KBM-7 (cell line): ENCODE measurements at regions not wholly inside any gene's neighbourhood (a gene's known extent, or its start where the extent isn't known, plus 50 kb on each side); places are given as distances from the start of the nearest gene placed in this dataset.
A peak's percentile ranks its signal among the peaks of the same experiment; 100 is the strongest.

ENCODE experiments used
- DNase-seq: peaks from one replicate; pipeline ENCODE4 v3.0.0-alpha.2; 2015
- in situ Hi-C: fragments of 300-500 bp; cut with MboI; formaldehyde crosslinking; loops from 2 replicates; pipeline ENCODE4 v1.14.3; 2020; ENCODE audit warnings: low sequenced_read_pairs, low pct_unique_long_range_greater_than_20kb, mixed read lengths

DNA sequence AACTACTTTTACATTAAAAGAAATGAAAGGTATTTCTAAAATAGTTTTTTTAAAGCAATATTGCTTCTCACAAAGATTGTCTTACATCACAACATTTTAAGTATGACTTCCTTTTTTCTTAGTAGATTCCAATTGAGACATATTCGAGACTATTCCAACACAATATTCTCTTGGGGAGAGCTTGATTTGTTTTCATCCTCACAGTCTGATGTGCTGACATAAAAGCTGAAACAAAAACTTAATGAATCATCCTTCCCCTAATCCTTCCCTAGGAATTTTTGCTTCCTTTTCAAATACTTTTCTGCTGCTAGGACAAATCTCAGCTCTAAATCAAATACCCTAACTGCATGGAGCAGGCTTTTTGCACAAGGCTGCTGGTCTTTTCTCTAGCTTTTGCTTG is 245.8 kb upstream of the MAP3K1 start:
- DNase-seq = no peak
- in situ Hi-C loops = no loop called here

DNA sequence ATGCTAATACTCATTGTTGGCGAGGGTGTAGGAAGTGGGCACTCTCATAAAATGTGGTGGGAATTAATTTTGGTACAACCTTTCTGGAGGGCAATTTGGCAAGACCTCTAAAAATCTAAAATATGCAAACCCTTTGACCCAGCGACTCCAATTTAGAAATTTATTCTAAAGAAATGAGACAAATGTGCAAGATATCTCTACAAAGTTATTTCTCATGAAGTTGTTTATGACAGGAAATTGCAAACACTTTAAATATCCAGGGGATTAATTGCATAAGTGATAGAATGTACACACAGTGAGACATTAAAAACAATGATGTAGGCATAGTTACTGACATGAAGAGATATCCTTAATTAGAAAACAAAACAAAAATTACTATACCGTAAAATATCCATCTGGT is 246.3 kb upstream of the MAP3K1 start:
- in situ Hi-C loops = no loop called here
- no peak for DNase-seq

DNA sequence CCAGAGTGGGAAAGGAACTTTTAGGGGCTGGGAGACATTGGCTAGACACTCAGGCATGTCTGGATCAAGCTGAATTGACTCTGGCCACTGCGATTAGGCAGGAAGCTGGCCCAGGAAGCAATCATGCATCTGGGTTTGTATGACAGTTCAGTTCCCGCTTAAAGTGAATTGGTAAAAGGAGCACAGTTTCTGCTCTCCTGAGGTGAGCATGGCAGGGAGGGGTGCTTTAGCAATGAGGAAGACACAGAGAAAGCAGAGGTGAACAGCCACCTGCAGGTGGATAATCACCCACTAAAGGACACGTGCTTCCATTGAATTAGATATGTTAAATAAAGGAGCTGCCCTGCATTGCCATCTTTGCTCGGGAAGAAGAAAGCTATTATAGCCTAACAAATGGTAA is 248.1 kb upstream of the MAP3K1 start:
- DNase-seq = no peak
- in situ Hi-C loops = no loop called here

DNA sequence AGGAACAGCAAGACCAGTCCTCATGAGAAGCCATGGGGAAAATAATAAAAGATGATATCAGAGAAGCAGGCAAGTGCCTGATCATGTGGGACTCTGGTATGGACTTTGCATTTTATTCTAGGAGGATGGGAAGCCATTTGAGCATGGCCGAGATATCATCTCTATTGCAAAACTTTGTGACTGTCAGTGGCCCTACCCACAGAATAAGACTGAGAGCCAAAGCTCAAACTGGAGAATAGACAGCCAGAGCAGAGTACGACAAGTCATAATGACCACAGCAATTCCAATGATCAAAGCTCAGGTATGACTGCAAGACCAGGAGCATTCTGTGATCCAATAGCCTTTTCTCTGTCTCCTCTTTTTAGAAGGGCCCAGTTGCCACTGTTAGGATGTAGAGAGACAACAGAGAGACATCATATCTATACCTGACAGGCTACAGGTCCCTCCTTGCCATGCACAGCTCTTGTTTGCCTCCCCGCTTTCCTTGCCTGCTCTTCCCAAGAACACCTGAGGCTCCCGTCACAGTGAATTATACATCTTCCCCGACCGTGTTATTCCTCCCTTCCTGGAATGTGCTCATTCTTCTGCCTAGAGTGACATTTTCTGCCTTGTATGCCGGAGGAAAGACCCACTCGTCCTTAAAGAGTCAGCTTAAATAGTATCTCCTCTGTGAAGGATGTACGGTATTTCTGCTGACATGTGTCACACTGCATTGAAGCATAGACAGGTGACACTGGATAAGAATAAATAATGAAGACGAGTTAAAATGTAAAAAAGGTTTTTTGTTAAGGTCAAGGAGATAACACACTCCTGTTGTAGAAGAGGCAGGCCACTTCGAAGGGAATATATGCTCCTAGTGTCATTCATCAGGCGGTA is 248.7 kb upstream of the MAP3K1 start:
- no peak for DNase-seq
- in situ Hi-C loops = no loop called here

DNA sequence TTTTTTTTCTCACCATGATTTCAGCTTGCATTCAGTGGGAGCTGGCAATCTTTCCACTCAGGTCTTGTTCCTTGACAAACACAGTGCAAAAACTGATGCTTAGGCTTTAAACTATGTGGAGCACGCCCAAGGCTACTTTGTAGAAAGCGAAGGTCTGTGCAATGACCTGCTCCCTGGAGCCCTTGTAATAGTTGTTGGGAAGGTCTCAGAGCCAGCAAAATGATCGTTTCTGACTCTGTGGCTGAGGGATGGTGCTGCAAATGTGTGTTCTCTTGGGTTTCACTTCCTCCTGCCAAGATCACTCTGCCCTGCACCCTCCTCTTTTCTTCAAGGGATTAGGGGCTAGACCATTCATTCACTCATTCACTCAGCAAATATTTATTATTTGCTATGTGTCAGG is 249.7 kb upstream of the MAP3K1 start:
- in situ Hi-C loops = no loop called here
- DNase-seq = peak; percentile 24

DNA sequence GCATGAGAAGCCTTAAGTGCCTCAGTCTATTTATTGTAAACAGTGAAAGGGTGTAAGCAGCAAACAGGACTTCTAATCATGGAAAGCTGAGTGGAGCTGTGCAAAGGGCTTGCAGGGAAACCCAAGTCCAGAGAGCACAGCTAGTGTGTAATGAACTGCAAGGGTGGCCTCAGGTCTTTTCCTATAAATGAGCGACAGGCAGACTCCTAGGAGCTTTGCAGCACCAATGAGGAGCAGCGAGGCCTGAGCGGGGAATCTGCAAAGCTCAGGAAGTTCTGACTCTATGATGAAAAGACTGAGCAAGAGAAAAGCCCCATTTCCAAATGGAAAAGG is 250.1 kb upstream of the MAP3K1 start:
- no peak for DNase-seq
- in situ Hi-C loops = no loop called here

DNA sequence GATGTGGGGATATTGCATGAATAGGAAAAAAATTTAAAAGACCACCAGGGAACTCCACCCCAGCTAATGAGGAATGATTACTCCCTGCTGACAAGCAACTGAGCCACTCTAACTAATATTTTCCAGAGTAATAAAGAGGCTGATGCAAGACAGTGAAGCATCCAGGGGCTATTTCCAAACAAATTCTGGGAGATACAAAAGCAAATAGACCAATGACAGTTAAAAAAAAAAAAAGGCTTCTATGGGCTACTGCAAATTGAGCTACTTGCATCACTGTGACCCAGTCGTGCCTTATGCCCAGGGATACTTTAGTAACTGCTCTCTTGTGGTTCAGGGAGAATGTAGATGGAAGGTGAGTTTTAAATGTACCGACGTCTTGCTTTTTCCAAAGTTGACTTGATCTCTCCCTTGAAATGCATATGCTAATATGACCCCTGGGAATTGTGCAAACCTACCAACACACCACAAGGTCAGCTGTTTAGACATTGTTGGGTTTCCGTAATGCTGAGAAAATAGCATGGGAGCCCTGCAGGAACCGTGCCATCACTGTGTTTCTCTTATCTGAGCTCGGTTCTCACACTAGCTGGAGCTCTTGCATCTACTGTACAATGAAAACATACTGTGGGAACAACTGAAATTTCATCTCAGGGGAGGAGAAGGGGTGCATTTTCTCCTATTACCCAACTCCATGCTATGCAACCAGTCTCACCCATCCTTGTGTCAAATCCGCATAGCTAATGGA is 250.6 kb upstream of the MAP3K1 start:
- no peak for DNase-seq
- in situ Hi-C loops = no loop called here

DNA sequence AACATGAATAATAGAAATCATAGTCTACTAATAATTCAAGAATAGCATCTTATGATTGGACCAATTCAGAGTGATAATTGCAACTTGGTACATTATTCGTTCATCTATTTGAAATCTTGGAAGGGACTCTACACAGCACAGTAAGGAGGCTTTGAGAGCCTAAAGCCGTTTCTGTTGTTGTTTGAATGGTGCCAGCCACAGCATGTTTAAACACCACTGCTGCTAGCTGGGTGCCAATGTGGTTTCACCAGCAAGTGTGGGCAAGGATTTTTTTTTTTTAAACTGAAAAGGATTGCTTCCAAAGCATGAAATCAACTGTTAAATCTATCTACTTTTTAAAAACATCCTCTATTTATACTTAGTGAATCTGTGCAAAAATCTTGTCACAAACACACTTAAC is 253.9 kb upstream of the MAP3K1 start:
- in situ Hi-C loops = no loop called here

DNA sequence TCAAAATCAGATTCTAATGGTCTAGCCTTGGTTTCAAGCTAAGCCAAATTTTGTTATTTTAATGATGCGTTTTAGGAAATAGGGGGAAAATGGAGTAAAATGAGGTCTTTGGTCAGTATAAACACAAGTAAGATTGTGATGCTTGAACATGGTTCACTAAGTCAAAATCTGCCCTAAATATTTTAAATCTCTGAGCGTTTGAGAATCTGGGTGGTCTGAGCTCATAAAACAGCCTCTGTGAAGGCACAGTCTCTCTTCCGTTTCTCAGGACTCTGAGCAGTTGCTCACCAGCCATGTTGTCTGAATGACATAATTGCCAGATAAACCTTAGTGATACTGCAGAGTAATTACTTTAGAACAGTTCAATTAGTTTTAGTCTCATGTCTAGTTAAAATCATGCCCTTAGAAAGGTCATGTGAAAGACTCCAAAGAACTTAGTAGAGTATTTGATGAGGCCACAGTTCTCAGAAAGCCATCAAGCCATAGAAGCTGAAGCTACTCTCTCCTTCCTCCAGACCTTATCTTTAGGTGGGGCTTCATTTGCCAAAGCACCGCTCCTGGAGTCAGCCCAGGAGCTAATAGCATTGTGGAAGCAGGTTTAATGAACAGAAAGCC is 257.1 kb upstream of the MAP3K1 start:
- no peak for DNase-seq

More for the DNA sequence above, 253.9 kb upstream of the MAP3K1 start:
- DNase-seq = no peak

DNA sequence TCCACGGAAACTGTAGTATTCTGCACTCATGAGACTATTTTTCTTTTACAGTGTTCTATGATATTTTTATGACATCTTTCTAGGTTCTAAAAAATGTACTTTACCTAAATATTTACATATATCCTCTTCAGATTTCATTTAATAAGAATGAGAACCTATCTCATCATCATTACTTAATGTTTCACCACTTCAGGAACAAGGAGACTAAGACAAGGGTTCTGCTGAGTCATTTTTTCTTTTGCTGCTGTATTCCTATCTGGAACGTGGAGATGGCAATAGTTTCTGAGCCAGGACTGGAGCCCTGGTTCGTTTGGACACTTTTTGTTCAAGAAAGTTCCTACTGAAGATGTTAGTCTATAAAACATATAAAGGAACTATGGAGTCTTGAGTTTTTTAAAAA is 258.2 kb upstream of the MAP3K1 start:
- in situ Hi-C loops = no loop called here

More for the DNA sequence above, 257.1 kb upstream of the MAP3K1 start:
- in situ Hi-C loops = no loop called here

DNA sequence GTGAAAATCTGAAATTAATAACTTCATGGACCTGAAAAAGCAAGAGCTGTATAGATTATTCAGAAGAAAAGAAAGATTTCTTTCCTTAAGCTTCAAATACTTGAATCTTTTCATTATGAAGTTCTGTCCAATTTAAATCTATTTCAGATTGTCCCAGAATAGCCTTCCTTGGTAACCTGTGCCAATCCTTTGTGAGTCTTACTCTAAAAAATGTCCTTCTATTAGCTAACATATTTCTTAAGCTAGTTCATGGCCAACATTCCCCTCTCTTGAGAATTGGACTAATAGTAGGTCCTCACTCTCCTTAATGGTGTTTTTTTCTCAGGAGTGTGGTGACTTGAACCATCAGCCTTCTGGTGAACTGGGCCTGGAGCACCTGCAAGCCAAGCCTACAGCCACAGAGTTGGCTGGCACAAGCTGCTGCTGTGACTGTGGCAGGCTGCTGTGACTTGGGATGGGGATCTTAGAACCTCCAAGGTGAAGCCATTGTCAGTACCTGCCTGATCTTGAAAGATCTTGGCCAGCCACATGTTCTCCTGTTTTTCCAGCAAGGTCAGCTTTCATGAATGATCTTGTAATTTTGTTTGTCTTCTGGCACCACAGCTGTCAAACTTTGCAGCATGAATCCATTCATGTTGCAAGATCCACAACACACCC is 262.6 kb upstream of the MAP3K1 start:
- in situ Hi-C loops = no loop called here
- no peak for DNase-seq

More for the DNA sequence above, 258.2 kb upstream of the MAP3K1 start:
- DNase-seq = no peak

DNA sequence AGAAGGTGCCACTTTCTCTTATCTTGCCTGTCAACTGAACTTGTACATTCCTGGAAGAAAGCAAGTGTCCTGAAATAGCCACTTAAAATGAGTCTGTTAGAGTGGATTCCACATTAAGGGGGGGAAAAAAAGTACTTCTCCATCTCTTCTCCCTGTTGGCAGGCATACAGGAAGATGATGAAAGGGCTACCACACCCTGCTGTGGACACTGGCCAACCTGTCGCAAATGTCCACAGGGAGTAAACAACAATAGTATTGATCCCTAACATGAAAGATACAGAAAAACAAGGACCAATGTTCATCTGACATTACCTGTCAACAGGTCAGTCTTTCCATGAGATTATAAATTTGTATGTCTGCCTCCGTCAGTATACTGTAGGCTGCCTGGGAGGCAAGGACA is 265.1 kb upstream of the MAP3K1 start:
- no peak for DNase-seq
- in situ Hi-C loops = no loop called here

DNA sequence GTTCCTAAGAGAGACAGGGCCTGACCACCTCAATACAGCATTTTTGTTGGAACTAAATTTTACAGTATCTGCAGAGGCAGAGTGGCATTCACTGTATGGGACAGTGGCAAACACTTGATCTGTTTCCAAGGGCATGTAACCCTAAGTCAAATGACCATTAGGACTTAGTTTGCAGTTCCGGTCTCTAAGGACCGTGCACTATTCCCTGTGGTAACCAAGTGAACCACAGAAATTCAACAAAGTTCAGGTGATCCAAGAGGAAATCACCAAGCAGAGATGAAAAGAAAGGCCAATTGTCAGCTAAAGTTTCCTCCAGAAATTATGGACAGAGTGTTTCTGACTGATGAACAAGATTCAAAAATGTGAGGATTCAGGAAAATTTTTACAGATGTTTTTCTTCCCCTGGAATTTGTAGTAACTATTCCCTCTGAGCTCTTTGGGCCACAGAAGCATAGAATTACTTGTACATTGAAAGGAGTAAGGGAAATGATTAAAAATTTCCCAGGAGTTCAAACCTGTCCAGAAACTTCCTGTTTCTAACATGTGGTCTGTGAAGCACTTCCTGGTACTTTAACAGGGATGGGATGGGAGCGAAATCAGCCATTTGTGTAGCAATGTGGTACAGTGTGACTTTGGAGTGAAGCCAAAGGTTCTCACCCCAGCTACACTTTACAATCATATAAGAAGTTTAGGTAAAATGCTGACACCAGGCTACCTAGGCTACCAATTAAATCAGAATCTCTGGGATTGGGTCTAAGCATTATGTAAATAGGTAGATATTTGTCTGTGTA is 266.1 kb upstream of the MAP3K1 start:
- in situ Hi-C loops = no loop called here
- DNase-seq = peak; percentile 31

DNA sequence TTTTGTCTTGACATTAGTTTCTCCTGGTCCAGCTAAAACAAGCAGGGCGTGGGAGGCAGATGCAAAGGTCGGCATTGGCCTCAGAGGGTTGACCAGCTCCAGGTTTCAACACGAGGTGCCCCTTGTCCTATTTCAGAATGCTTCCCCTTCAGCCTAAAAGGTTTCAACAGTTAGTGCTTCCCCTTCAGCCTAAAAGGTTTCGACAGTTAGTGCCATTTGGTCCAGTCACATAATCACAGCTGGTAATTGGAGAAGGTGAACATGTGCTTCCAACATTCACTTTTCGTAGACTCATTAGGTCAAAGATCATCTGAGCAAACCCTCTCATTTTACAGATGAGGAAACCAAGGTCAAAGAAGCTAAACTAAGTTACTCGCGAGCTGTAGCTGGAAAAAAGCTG is 270.3 kb upstream of the MAP3K1 start:
- in situ Hi-C loops = no loop called here
- DNase-seq = no peak

DNA sequence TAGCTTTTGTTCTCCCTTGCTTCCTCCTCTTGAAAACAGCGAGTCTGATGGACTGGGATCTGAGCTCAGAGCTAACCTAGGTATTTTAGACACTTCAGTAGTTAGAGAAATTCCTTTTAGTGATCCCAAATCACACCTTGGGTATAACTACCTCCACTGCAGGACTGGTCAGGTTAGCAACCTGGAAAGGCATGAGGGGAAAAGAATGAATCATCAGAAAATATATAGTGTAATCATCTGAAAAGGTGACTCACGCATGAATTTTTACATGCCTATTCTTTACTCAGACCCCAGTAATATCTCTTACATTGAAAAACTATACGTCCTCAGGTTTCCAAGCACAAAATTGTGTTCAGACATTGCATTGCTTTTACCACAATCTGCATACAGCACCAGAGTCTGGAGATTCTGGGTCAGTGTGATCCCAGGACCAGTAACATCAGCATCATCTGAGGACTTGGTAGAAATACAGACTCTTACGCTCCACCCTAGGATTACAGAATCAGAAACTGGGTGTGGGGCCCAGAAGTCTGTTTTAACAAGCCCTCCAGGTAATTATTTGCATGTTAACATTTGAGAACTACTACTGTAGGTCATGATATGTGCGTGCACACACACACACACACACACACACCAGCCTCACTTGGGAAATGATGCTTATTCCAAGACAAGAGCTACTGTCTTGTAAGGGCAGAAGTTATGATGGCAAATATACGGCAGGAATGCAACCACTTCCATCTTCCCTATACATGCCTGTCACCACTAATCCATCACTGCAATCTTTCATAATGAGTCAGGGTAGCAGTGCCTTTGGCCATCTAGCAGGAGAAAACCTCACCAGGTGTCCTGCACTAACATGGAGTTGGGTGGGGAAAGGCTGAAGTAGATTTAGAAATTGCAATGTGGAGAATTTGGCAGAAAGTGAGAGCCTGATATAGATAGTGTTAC is 271.6 kb upstream of the MAP3K1 start:
- no peak for DNase-seq
- in situ Hi-C loops = no loop called here

DNA sequence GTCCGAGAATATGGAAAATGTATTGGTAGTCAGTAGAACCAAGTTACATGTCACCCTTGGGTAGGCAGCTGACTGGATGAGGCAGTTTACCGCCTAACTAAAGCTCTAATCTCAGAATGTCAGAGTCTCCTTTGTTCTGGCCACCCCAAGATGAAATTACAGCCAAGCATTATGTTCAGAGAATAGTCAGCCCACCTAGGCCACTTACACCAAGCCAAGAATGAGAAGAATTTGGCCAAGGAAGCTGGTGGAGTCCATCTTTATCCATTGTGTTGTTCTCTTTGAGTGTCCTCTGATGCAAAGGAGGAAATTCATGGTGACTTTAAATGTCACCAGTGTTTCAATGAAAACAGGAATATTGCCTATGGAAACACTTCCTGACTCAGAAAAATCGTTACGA is 275.1 kb upstream of the MAP3K1 start:
- in situ Hi-C loops = no loop called here
- no peak for DNase-seq

DNA sequence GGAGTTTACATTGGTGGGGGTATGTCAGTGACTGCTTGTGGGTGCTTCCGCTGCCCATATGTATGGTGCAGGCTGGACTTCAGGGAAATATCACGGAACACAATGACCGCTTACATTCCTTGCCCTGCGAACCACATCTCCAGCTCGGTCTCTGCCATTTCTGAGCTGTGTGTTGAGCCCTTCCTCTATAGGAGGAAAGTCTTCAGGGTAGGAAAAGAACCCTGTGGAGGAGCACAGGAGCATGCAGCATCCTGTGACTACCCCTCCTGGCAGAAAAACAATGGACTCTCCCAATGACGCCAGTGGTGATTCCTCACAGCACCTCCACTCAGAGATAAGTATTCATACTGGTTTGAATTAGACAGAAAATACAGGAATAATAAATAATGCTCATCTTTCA is 276.8 kb upstream of the MAP3K1 start:
- DNase-seq = no peak
- in situ Hi-C loops = no loop called here

DNA sequence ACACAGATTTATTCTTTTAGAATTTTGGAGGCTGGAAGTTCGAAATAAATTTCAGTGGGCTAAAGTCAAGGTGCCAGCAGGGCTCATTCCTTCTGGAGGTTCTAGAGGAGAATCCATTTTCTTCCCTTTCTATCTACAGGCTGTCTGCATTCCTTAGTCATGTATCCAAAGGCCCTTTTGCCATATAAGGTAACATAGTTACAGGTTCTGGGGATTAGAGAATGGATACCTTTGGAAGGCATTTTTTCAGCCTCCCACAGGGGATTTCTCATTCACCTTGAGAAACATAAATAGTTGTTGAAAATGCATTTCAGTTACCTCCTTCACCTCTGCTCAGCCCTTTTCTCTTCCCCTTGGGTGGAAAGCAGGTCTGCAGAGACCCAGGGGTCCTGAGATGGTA is 280.0 kb upstream of the MAP3K1 start:
- no peak for DNase-seq
- in situ Hi-C loops = no loop called here
